ENCODE measurements at regions not wholly inside any gene's neighbourhood (a gene's known extent, or its start where the extent isn't known, plus 50 kb on each side); places are given as distances from the start of the nearest gene placed in this dataset.

DNA sequence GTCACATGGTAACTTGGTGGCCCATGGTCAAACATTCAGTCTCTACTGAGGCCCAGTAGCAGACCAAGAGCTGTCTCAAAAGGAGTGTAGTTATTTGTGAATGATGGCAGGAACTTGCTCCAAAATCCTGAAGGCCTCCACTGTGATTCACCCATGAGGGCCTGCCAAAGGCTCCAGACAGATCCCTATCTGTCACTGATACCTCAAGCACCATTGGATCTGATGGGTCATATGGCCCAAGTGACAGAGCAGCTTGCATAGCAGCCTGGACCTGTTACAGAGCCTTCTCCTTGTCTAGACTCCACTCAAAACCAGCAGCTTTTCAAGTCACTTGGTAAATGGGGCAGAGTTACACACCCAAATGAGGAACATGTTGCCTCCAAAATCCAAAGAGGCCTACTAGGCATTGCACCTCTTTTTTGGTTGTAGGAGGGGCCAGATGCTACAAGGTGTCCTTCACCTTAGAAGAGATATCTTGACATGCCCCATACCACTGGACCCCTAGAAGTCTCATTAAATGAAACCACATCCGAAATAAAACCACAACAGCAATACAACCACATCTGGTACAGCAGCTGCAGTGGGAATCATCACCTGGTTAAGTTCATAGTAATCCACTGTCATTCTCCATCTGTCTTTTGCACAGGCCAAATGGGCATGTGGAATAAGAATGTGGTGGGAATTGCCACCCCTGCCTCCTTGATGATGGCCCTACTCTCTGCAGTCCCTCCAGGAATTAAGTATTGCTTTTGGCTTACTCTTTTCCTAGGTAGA is 150.4 kb upstream of the MAX start:
- DNase-seq: no peak

DNA sequence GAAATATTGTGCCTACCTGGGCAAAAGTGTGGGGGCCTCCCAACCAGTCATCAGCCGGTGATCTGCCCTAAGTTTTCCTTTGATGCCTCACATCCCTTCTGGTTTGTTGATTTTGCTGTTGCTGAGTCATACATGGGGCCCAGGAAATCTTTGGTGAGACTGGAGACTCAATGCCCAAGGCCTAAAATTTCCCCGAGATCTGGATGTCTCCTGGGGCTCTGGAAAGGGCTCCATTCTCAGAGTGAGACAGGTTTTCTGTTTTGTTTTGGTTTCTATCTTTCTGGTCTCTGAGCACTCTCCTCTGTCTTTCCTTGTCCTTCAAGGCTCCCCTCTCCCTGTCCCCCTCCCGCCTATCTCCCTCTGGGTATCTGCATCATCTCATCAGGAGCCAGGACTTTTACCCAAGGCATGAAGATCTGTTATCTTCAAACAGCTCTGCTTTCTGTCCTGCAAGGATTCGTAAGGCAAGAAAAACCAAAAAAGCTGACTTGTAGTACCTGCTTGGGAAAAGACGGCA is 152.8 kb upstream of the MAX start:
- DNase-seq: no peak

DNA sequence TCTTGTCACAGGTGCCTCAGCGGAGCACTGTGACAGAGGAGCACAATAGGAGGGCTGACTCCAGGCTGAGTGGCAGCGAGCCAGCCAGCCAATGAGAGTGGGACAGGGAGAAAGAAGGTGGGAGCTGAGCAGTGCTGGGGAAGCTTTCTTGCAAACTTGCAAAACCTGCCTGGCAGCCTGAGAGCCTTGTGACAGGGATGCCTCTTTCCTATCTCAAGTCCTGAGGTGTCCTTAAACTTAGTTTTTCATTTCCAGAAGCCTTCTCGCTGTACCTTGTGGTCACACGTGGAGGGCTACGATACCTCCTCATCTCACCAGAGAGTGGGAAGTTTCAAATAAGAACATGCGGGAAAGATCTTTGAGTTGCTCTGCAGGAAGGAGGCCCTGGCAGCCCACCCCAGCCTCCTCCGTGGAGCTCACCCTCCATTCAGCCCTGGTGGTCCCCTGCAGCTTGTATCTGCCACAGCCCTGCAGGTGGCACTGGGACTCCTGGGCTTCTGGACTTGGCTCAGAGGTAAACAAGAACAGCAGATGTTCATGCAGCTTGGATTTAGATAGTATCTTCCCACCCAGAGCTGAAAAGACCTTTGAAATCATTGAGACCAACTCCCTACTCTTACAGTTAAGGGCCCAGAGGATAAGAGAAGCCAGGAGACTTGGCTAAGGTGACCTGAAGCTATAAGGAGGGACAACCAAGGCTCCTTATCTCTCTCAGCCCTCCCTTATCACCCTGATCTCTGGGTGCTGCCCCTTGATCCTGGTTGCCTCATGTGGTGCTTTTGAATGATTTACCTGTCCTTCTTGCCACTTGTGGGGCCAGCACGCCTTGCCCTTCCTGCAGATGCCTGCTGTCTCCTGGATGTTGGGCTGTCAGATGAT is 153.5 kb upstream of the MAX start:
- no peak for DNase-seq

DNA sequence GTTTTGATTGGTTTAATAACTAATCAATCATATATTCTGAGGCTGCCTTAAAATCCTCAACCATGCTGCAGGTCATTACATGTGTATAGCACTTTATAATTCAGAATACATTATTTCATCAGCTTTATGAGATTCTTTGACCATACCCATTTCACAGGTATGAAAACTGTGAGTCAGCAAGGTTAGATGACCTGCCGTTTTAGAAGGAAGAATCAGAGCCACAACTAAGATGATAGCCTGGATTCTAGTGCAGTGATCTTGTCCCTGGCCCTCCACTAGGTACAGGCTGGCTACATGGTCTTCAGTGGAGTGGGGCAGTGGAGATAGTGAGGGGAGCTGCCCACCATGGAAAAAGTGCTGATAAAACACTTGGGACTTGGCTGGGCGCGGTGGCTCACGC is 154.4 kb upstream of the MAX start:
- DNase-seq: no peak

DNA sequence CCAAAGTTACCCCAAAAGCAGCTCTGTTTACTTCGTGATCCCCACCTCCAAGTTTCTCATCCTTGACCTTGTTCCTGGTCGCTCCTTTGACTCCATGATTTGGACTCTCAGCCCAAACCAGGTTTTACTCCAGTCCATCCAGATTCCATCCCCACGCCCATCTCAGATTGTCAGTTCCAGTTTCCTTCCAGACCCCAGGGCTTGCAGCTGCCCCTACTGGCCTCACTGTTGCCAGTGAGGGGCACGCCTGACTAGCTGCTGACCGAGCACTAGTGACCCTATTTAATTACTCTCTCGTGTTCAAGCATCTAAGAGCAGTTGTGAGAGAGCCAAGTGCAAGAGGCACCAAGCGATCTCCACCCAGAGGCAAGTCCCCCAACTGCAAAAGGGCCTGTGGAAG is 155.1 kb upstream of the FUT8 start:
- DNase-seq: no peak

DNA sequence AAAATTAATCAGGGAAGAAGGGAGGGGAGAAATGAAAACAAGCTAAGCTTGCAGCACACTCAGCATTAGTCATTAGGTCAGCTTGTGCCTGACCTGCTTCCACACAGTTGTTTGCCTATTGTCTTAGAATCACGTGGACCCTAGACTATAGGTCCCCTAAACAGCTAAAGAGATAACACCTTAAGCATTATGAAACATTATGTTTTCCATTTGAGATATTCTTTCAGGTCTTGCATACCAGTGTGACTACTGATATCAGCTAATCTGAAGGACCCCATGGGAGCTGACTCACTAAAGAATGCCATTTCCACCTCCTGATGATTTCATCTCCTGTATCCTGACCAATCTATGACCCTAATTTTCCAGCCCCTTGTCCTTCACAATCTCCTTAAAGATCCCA is 154.1 kb upstream of the FUT8 start:
- no peak for DNase-seq

DNA sequence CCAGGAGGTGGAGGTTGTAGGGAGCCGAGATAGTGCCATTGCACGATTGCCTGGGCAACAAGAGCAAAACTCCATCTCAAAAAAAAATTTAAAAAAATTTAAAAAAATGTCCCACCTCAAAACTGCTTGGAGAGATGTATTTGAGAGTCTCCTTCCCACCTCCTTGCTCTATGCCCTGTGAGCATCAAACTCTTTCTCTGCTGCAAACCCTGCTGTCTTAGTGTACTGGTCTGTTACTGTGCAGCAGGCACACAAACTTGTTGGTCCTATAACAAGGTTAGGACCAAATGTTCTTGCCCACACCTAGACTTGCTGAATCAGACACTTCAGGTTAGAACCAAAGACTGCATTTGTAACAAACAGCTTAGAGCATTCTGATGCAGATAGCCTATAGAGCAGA is 153.5 kb upstream of the FUT8 start:
- no peak for DNase-seq

DNA sequence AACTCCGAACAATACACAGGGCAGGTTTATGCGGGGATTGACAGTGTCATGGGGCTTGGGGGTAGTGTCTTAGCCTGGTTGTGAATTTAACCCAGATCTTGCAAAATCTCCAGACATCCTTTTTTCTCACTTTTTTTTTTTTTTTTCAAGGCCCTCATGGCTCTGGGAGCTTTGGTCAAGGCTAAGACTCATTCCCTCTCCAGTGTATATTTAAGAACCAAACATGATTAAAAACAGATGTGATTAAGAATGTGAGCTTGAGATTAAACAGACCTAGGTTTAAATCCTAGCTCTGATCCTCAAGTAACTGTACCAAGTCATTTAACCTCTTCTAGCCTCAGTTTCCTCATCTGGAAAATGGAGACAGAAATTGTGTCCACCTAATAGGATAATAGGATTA is 151.7 kb upstream of the FUT8 start:
- DNase-seq: no peak

DNA sequence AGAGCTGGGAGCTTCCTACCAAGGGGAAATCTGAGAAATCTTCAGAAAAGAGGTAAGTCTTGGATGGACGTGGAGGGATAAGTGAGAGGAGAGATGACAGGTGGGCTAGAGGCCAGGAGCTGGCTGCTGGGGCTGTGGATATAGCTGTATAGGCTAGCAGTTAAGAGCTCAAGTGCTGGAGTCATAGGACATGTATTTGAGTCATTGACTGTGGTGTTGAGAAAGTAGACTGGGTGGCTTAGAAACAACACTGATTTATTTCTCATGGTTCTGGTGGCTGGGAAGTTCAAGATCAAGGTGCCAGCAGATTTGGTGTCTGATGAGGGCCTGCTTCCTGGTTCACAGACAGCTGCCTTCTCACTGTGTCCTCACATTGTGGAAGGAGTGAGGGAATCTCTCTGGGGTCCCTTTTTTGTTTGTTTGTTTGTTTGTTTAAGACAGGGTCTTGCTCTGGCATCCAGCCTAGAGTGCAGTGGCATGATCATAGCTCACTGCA is 151.1 kb upstream of the FUT8 start:
- no peak for DNase-seq

DNA sequence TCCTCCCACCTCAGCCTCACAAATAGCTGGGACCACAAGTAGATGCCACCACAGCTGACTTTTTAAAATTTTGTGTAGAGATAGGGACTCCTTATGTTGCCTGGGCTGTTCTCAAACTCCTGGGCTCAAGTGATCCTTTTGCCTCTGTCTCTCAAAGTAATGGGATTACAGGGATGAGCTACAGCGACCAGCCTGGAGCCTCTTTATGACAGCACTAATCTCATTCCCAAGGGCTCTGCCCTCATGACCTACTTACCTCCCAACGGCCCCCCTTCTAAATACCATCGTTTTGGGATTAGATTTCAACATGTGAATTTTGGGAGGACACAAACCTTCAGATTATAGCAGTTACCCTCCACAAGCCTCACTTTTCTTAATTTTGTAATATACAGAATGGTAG is 150.6 kb upstream of the FUT8 start:
- no peak for DNase-seq

DNA sequence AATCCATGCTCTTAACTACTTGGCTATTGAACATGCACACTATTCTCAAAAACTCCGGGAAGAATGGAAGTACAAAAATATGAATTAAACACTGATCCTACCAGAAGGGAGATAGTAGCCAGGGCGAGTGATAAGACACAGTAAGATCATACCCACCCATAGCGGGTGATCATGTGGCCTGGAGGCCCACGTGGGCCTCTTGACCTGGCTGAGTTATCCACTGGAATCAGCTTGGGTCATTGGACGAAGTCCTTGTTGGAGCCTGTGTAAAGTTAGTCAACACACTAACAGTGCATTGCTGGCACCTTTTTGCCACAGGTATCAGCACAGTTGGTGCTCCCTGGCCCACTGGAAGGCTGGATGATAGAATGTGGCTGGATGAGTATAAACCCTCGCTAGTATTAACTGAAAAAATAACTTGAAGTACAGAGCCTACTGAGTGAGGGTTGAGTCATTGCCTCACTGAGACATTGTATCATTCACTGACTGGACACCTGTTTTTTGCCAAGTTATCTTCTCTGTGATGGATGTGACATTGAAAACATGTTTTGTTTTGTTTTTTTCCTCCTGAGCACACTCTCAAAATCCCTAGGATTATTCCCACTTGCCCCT is 149.2 kb upstream of the FUT8 start:
- no peak for DNase-seq

DNA sequence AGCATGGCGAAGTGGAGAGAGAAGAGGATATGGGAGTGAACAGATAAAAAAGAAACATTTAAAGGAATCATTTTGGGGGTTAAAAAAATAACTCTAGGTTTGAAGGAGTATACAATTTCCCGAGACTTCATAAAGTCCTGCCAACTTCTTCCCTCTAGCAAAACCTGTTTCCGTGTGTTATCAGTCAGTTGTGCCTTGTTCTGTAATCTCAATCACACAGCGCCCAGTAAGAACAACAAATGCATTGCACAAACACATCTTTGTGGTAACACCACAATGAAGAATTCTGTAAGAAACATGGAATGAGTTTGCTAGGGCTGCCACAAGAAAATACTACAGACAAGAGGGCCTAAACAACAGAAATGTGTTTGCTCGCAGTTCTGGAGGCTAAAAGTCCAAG is 144.7 kb upstream of the FUT8 start:
- DNase-seq: no peak

DNA sequence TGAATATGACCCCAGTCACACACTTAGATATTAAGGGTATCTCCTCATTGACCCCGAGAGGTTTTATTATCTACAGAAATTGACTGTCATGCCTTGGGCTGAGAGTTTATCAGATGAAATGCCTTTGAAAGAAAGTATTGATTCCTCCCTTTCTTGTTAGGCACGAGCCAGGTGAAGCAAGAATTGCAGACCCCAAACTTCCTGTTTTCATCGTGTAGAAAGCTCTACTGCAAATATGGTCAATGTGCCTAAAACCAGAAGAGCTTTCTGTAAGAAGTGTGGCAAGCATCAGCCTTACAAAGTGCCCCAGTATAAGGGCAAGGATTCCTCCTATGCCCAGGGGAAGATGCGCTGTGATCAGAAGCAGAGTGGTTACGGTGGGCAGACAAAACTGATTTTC is 143.9 kb upstream of the FUT8 start:
- no peak for DNase-seq

DNA sequence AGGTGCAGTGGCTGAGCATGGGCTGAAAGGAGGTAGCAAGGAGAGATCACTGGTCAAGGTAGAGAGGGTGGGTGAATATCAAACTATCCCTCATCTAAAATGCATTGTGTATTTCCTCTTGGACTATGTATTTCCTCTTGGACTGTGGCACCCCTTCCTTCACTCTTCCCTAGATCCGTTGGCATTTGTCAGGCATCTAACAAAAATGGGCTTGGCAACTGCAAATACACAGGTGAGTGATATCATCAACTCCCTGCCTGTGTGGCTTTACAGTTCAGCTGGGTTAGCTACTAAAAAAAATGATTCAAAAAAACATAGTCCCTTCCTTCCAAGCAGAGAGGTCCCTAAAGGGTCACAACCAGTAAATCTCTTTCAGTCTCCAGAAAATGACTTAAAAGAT is 142.8 kb upstream of the FUT8 start:
- DNase-seq: no peak

DNA sequence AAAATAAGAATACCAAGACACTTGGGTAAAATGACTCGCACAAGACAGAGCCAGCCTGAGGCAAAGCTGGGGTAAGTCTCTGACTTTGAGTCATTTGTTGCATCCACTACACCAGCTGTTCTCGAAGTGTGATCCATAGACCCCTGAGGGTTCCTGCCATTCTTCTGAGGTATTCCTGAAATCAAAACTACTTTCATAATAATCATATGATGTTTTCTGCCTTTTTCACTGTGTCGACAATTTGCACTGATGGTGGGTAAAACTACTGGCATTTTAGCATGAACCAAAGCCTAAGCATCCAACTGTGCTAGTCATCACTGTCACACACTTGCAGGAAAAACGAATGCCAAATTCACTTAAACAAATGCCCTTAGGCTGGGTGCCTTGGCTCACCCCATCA is 135.5 kb upstream of the FUT8 start:
- no peak for DNase-seq

DNA sequence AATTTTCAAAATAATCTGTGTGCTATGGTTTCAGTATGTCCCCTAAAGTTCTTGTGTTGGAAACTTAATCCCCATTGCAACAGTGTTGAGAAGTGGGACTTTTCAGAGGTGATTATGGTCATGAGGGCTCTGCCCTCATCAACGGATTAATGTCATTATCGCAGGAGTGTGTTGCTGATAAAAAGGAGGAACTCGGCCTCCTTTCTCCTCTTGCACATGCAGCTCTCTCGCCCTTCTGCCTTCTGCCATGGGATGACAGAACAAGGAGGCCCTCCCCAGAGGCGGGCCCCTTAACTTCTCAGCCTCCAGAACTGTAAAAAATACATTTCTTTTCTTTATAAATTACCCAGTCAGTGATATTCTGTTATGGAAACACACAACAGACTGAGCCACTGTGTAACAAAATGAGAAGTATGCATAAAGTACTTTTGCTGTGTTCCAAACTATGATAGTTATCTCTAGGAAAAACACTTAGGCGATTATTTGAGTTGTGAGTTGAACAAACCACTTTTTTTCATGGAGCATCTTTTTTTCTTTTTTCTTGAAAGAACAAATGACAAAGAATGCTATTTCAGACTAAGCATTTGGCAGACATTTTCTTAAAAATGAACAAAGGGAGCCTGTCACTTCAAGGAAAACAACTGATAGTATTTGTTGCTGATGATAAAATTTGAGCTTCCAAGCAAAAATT is 134.8 kb upstream of the FUT8 start:
- no peak for DNase-seq

DNA sequence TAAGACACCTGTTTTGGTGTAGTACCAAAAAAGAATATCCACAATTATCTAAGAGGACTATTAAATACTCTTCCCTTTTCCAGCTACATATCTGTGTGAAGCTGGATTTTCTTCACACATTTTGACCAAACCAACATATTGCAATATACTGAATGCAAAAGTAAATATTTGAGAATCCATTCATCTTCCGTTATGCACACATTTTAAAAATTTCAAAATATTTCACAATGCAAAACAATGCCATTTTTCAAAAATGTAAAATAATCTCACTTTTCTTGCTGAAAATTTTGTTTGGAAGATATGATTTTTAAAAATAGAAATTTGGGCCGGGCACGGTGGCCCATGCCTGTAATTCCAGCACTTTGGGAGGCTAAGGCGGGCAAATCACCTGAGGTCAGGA is 133.9 kb upstream of the FUT8 start:
- no peak for DNase-seq

DNA sequence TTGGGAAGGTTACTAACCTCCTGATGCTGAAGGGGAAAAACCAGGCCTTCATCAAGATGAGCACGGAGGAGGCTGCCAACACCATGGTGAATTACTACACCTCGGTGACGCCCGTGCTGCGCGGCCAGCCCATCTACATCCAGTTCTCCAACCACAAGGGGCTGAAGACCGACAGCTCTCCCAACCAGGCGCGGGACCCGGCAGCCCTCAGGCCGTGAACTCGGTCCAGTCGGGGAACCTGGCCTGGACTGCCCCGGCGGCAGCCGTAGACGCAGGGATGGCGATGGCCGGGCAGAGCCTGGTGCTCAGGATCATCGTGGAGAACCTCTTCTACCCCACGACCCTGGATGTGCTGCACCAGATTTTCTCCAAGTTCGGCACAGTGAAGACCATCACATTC is 133.0 kb upstream of the FUT8 start:
- no peak for DNase-seq

DNA sequence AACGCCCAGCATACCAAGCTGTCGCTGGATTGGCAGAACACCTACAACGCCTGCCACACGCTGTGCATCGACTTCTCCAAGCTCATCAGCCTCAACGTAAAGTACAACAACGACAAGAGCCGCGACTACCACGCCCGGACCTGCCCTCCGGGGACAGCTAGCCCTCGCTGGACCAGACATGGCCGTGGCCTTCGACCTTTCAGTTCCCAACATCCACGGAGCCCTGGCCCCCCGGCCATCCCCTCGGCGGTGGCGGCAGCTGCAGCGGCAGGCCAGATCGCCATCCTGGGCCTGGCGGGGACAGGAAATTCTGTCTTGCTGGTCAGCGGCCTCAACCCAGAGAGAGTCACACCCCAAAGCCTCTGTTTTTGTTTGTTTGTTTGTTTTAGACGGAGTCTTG is 132.6 kb upstream of the FUT8 start:
- DNase-seq: no peak

DNA sequence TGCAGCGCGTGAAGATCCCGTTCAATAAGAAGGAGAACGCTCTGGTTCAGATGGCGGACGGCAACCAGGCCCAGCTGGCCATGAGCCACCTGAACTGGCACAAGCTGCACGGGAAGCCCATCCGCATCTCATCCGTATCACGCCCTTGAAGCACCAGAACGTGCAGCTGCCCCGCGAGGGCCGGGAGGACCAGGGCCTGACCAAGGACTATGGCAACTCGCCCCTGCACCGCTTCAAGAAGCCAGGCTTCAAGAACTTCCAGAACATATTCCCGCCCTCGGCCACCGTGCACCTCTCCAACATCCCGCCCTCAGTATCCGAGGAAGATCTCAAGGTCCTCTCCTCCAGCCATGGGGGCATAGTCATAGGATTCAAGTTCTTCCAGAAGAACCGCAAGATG is 131.9 kb upstream of the FUT8 start:
- no peak for DNase-seq

DNA sequence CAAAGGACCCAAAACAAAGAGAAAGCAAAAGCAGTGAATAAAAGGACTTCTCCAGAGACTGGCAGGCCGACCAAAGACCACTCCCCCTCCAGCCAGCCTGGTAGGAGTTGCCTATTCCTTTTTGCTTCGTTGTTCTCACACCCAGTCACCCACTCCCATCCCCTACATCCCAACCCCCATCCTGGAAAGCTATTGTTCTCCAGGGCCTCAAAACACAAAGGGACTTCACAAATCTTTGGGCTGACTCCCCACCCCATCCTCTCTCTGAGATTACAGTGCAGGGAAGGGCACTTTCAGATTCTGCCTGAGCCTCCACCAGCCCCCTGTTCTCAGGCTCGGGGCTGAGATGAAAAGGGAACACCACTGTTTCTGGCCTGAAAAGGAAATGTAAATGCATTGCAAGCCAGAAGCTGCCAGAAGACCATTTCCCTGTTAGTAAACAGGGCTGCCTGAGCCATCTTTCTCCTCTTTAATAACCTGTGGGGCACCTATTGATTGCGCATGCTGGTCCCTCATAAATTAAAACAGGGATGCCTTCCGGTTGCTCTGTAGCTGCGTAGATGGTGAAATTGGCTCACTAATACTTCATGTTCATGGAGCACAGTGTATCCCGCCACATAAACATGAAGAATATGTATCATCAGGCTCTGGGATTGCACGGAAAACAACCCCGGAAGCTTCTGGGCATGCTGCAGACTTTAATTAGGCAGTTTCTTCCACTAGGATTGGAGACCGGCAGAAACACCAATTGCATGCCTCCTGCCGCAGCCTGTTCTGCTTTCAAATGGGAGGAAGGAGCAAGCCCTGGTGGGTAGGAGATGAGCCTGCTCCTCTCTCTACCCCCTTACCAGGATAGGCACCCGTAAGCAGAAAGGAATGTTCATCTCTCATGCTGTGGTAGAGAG is 130.3 kb upstream of the FUT8 start:
- DNase-seq: no peak

DNA sequence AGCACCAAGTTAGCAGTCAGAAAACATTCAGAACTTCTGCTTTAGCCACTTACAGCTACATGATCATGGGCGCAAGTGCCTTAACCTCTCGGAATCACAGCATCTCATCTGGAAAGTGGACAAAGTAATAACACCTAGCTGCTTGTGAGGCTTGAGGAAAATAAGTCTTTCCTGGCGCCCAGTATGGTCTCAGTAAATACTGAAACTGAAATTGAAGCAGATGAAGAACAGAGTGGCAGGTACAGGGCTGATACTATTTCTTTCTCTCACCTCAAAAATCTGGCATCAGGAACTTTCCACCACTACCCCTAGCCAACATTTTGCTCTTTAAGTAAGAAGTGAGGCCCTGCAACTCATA is 129.7 kb upstream of the FUT8 start:
- no peak for DNase-seq
